Esophagus squamous epithelium (tissue), 4 donors: ENCODE measurements at regions not wholly inside any gene's neighbourhood (a gene's known extent, or its start where the extent isn't known, plus 50 kb on each side); places are given as distances from the start of the nearest gene placed in this dataset.

Experiments
- CTCF ChIP-seq, 6 experiments: fragments of 450-650 bp in 4 of 6; fragments of 200-600 bp in 2 of 6; sonication (generic) in 2 of 6; IDR thresholded peaks; one replicate each; pipeline ENCODE4 v1.5.1; 2016 to 2019; ENCODE audit warnings: antibody characterized with exemption in 6 of 6, mild to moderate bottlenecking in 4 of 6, moderate library complexity in 4 of 6
- POLR2A ChIP-seq, 4 donors: fragments of 450-650 bp; IDR thresholded peaks; one replicate each; pipeline ENCODE4 v1.6.1; 2017; ENCODE audit warnings: antibody characterized with exemption in 4 of 4, mild to moderate bottlenecking in 4 of 4, moderate library complexity in 3 of 4

DNA sequence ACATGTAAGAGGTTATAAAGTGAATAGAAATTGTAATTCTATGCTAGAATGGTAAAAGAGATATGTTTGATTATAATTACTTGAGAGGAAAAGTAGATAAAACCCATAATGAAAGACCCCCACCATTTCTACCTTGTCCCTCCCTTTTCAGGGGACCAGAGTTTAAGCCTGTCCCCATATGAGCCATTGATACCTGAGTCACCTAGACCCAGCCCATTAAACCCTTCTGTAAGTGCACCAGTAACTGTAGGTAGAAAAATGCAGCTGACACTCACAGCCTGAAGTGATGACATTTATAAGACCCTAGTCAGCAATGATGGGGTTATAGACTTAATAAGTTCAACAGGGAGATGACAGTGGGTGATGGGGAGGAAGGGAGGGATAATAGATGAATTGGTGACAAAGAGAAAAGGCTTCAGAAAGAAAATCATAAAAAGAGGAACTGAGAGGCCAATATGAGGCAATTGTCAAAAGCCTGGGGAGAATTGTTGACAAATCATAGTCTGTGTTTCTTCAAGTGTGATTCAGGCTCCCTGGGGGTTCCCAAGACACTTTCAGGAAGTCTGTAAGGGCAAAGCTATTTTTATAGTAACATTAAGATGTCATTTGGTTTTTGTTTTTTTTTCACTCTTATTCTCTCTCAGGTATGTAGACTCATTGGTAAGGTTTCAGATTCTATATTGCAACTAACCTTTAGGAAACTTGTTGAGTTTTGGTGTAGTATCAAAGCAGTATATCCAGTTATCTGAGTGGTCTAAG, 544.2 kb downstream of the SATB2 start:
- TF ChIP-seq CTCF (IDR thresholded peaks at IDR 0.05) (no peak), POLR2A (IDR thresholded peaks at IDR 0.05) (no peak)
